22Rv1 (cell line): ENCODE measurements at regions not wholly inside any gene's neighbourhood (a gene's known extent, or its start where the extent isn't known, plus 50 kb on each side); places are given as distances from the start of the nearest gene placed in this dataset.

Source experiments
- ZFX ChIP-seq: fragments of 450-650 bp; IDR thresholded peaks from 2 replicates; pipeline ENCODE4 v1.6.1; 2017; ENCODE audit warnings: antibody characterized with exemption, borderline replicate concordance
- TF ChIP-seq, protein P1 (sequence below): fragments of 450-650 bp; IDR thresholded peaks from 2 replicates; pipeline ENCODE4 v1.5.1; 2017; ENCODE audit warnings: mild to moderate bottlenecking

DNA sequence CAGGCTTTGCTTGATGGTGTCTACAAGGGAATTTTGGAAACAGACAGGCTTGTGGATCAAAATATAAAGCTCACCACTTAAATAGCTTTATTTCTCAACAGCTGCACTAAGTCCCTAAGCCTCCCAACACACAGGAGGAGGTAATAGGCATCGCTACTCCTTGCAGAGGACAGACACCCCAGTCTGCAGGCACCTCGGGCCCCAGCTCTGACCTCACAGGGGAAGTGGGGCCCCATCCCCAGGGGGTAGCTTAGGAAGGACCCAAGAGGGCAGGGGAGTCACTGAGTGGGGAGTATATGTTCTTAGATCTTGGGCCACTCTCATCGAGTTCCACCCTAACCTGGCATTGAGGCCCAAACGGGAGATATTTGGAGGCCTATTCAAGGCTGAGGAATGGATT, 66.7 kb upstream of the XPA start:
- TF ChIP-seq, protein P1, sequence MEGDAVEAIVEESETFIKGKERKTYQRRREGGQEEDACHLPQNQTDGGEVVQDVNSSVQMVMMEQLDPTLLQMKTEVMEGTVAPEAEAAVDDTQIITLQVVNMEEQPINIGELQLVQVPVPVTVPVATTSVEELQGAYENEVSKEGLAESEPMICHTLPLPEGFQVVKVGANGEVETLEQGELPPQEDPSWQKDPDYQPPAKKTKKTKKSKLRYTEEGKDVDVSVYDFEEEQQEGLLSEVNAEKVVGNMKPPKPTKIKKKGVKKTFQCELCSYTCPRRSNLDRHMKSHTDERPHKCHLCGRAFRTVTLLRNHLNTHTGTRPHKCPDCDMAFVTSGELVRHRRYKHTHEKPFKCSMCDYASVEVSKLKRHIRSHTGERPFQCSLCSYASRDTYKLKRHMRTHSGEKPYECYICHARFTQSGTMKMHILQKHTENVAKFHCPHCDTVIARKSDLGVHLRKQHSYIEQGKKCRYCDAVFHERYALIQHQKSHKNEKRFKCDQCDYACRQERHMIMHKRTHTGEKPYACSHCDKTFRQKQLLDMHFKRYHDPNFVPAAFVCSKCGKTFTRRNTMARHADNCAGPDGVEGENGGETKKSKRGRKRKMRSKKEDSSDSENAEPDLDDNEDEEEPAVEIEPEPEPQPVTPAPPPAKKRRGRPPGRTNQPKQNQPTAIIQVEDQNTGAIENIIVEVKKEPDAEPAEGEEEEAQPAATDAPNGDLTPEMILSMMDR = no peak
- TF ChIP-seq ZFX = no peak
